OCI-LY7 (cell line): ENCODE measurements at regions not wholly inside any gene's neighbourhood (a gene's known extent, or its start where the extent isn't known, plus 50 kb on each side); places are given as distances from the start of the nearest gene placed in this dataset.
"Not testable (repeated sequence)": the region's sequence is repeated elsewhere in the genome, so short reads cannot be mapped to it uniquely, and the experiment has no call there.

ENCODE experiments used
- EZH2phosphoT487 ChIP-seq: fragments of 200-600 bp; sonication (generic); IDR thresholded peaks from 2 replicates; pipeline ENCODE4 v1.6.1; 2018; ENCODE audit warnings: low read depth, borderline replicate concordance, mild to moderate bottlenecking, mixed run types, antibody characterized with exemption, low read length, moderate library complexity, mixed read lengths
- TF ChIP-seq, protein P1 (sequence below): fragments of 200-600 bp; sonication (generic); conservative IDR thresholded peaks from 2 replicates; pipeline ENCODE4 v1.5.1; 2014; ENCODE audit warnings: mild to moderate bottlenecking, antibody characterized with exemption, low read length, moderate library complexity, mixed read lengths

GRCh38 chr7:131755801-131756200 is 199.4 kb upstream of the PODXL start:
- TF ChIP-seq, protein P1, sequence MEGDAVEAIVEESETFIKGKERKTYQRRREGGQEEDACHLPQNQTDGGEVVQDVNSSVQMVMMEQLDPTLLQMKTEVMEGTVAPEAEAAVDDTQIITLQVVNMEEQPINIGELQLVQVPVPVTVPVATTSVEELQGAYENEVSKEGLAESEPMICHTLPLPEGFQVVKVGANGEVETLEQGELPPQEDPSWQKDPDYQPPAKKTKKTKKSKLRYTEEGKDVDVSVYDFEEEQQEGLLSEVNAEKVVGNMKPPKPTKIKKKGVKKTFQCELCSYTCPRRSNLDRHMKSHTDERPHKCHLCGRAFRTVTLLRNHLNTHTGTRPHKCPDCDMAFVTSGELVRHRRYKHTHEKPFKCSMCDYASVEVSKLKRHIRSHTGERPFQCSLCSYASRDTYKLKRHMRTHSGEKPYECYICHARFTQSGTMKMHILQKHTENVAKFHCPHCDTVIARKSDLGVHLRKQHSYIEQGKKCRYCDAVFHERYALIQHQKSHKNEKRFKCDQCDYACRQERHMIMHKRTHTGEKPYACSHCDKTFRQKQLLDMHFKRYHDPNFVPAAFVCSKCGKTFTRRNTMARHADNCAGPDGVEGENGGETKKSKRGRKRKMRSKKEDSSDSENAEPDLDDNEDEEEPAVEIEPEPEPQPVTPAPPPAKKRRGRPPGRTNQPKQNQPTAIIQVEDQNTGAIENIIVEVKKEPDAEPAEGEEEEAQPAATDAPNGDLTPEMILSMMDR, result not testable (repeated sequence)
- not testable (repeated sequence) for TF ChIP-seq EZH2phosphoT487
